22Rv1 (cell line): ENCODE measurements at regions not wholly inside any gene's neighbourhood (a gene's known extent, or its start where the extent isn't known, plus 50 kb on each side); places are given as distances from the start of the nearest gene placed in this dataset.

Experiments
- H3K27ac ChIP-seq: fragments of 450-650 bp; 2 replicates; pipeline ENCODE4 v1.5.1; 2017
- ZFX ChIP-seq: fragments of 450-650 bp; IDR thresholded peaks from 2 replicates; pipeline ENCODE4 v1.6.1; 2017; ENCODE audit warnings: antibody characterized with exemption, borderline replicate concordance
- TF ChIP-seq, protein P1 (sequence below): fragments of 450-650 bp; IDR thresholded peaks from 2 replicates; pipeline ENCODE4 v1.5.1; 2017; ENCODE audit warnings: mild to moderate bottlenecking

DNA sequence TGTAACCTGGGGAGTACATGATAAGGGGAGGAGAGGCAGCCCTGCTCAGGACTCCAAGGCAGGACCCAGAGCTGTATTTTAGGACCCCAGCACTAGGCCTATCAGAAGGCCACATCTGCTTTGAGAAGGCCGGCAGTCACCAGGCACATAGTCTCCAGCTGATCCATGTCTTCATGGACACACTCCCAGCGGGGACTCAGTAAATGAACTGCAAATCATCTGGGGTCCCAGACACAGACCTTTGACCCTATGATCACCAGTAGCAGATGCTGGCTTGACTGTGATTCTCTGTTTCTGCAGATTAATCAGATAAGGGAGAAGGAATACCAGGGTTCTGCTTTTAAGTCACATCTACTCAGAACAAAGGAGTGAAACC lies 341.4 kb upstream of the PODXL start:
- TF ChIP-seq ZFX, result no peak
- TF ChIP-seq, protein P1, sequence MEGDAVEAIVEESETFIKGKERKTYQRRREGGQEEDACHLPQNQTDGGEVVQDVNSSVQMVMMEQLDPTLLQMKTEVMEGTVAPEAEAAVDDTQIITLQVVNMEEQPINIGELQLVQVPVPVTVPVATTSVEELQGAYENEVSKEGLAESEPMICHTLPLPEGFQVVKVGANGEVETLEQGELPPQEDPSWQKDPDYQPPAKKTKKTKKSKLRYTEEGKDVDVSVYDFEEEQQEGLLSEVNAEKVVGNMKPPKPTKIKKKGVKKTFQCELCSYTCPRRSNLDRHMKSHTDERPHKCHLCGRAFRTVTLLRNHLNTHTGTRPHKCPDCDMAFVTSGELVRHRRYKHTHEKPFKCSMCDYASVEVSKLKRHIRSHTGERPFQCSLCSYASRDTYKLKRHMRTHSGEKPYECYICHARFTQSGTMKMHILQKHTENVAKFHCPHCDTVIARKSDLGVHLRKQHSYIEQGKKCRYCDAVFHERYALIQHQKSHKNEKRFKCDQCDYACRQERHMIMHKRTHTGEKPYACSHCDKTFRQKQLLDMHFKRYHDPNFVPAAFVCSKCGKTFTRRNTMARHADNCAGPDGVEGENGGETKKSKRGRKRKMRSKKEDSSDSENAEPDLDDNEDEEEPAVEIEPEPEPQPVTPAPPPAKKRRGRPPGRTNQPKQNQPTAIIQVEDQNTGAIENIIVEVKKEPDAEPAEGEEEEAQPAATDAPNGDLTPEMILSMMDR, result no peak
- no peak overlapping the region for H3K27ac ChIP-seq

- H3K27ac ChIP-seq, result no peak overlapping the region
- TF ChIP-seq ZFX, result no peak
- TF ChIP-seq, protein P1, result no peak
Measured at GRCh38 chr7:131897016-131897789, 340.8 kb upstream of the PODXL start.

DNA sequence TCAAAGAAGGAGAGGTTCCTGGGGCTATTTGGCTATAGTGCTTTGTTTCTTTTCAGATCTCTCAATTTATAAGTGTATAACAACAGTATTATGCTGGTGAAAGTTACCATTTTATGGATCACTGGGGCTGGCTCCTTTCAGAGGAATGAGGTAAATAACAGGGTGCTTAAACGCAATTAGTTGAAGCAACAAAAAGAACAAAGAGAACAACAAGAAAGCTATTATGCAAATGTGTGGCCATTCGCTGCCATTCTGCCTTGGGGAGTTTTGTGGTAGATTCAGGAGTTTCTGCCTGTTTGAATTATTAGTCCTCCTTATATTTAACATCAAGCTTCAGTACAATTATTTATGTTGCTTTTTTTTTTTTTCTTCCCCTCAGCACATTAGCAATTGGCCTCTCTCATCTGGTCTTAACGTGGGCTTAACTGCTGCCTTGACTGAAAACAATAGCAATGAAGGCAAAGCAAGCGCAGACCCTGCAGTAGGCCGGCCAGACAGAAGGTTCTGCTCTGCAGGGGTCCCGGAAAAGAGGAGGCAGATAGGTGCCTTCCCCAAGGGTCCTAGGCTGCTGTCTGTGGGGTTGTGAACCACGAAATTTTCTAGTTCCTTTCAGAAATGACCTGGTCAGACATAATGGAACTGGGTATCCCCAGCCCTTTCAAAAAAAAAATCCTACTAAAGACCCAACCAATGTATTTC lies 339.9 kb upstream of the PODXL start:
- TF ChIP-seq, protein P1, result no peak
- TF ChIP-seq ZFX, result no peak

DNA sequence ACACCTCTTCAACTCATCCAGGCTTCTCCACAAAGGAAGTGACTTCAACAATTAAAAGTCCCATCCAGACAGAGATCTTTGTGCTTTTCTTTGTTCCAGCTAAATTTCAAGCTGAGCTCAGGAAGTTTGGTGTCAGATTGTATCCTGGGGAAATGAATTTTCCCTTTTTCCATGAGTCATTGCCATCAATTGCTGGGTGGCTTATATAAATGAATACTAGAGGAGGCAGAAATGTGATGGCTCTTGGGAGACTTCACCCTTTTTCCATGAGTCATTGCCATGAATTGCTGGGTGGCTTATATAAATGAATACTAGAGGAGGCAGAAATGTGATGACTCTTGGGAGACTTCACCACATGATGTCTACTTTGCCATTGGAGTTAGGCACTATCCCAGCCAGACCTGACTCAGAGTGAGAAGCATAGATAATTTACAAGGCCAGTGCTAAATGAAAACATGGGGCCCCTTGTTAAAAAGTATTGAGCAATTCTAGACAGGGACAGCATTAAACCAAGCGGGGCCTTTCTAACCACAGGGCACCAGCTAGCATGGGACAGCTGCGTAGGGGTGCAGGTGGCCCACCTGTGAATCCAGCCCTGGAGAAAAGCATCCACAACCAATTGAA lies 339.2 kb upstream of the PODXL start:
- no peak for TF ChIP-seq ZFX
- TF ChIP-seq, protein P1, result no peak
- no peak overlapping the region for H3K27ac ChIP-seq

More for the DNA sequence above, 339.9 kb upstream of the PODXL start:
- no peak overlapping the region for H3K27ac ChIP-seq

- no peak for TF ChIP-seq ZFX
- TF ChIP-seq, protein P1, result no peak
- H3K27ac ChIP-seq, result no peak overlapping the region
Measured at GRCh38 chr7:131893631-131894340, 337.4 kb upstream of the PODXL start.

DNA sequence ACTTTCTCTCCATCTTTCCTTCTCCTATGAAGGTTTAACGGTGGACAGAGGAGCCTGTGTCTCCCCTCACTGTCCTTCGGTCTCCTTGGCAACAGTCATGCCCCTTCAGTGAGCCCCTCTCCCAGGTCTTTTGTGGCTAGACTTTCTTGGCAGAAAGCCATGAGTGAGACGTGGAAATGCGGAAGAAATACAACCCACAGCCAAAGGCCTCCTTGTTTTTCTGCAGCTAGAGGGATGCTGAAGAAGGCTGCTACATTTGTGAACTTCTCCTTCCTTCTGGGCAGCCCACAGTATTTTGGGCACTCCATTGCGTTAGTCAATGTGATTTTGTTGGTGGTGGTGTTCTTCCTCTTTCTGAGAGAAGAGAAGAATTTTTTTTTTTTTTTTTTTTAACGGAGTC lies 333.7 kb upstream of the PODXL start:
- H3K27ac ChIP-seq, result no peak overlapping the region
- TF ChIP-seq, protein P1, result no peak
- TF ChIP-seq ZFX, result no peak
